ENCODE measurements at regions not wholly inside any gene's neighbourhood (a gene's known extent, or its start where the extent isn't known, plus 50 kb on each side); places are given as distances from the start of the nearest gene placed in this dataset.

DNA sequence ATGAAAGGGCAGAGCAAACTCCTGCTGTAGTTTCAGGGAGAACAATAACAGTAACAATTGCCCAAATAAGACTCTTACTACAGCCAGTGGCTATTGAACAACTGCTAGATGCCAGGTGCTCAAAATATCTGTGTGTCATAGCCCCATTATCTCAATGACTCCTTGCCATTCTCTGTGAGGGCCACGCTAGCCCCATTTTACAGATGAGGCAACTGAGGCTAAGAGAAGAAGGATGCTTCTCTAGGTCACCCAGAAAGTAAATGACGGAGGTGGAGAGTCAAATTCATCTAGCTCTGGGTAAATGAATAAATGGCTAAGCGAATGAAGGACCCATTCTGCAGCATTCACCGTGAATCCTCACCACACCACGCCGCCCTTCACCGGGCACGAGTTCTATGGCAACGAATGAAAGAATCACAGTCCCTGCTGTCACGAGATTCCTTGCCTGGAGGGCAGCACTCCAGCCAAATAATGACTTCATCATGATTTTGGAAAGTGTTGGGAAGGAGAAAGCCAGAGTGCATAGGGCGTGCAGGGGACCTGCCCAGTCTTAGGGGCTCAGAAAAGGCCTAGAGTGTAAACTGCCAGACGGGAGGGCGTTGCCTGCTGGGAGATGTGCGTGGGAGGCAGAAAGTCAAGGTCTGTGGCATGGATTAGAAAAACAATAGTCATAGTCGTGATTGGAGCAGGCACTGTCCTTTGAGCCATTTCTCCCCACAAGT is 147.2 kb downstream of the C9orf50 start:
- no peak for DNase-seq (ENCODE audit: low spot score)

DNA sequence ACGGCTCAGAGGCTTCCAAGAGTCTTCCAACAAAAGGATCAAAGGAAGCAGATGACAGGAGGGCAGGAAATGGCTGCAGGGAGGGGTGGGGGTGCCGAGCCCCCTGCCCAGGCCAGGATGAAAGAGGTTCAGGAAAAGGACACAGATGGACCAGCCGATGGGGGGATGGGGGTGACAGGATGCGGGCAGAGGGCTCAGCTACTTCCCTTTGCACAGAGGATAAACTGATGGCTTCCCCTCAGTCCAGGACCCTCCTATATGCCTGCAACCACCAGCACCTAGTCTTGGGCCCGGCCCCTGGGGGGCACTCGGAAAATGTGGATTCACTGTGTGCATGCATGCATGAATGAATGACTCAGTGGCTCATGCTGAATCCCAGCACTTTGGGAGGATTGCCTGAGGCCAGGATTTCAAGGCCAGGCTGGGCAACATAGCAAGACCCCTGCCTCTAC is 148.2 kb downstream of the C9orf50 start:
- no peak for DNase-seq (ENCODE audit: low spot score)

- DNase-seq (ENCODE audit: low spot score): no peak
Measured at GRCh38 chr9:129471201-129472019, 149.5 kb downstream of the C9orf50 start.

GRCh38 chr9:129469988-129470316 is 150.9 kb downstream of the C9orf50 start:
- no peak for DNase-seq (ENCODE audit: low spot score)

GRCh38 chr9:129469188-129469987 is 151.5 kb downstream of the C9orf50 start:
- no peak for DNase-seq (ENCODE audit: low spot score)

DNA sequence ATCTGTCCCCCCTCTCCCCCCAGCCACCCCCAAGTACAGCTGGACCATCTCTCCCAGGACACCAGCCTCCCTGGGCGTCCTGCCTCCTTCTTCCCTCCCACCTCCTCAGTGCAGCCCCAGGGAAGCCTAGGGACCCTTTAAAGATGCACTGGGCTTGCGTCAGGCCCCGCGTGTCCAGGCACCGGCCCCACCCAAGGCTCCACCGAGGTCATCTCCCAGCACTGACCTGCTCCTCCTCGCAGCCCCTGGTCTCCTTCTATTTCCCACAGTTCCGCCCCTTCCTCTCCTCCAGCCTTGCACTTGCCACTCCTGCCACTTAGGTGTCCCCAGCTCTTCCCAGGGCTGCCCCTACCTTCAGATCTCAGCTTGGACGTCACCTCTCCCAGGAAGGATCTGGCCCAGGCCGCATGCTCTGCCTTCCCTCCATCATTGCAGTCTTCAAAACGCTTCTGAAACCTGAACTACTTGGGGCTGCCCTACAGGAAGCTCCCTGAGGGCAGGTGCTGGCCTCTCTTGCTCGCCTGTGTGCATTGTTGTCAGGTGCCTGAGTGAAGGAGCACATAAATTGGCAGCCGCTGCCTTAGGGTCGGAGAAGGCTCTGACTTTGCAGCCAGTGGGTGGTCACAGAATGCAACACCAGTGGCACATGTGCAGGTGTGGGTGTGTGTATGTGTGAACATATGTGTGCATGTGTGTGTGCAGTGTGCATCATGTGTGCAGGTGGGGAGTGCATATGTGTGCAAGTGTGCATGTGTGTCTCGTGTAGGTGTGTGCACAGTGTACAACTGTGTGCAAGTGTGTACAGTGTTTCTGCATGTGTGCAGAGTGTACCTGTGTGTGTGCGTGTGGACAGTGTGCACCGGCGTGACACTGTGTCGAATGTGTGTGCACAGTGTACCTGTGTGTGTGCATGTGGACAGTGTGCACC is 152.9 kb downstream of the C9orf50 start:
- DNase-seq (ENCODE audit: low spot score): no peak

DNA sequence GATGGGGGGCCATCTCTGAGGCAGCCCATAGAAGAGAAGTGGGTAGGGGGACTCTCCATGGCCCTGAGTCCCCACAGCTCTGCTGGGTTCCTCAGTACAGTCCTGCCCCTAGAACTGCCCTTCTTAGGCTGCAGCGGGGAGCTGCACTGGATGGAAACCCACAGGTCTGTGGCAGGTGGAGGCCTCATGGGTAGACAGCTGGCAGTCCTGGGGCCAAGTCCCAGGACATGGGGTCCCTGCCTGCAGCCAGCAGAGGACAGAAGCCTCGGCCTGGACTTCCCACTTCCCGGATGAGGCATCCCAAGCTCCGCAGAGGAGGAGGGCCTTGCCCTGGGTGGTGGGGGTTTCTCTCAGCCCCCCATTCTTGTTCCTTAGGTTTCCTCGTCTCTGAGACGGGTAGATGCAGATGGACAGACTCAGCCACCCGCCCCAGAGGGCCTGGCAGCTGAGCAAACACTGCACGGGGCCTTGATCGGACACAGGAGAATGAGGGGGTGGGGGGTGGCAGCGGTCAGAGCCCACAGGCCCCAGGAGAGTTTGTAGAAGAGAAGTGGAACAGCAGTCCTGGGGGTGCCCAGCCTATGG is 153.8 kb downstream of the C9orf50 start:
- no peak for DNase-seq (ENCODE audit: low spot score)

GRCh38 chr9:129465834-129466535 is 154.9 kb downstream of the C9orf50 start:
- no peak for DNase-seq (ENCODE audit: low spot score)

- peak; percentile 76 for DNase-seq (ENCODE audit: low spot score)
Measured at GRCh38 chr9:129464972-129465833, 155.7 kb downstream of the C9orf50 start.

- DNase-seq (ENCODE audit: low spot score): no peak
Measured at GRCh38 chr9:129463994-129464393, 156.9 kb downstream of the C9orf50 start.

DNA sequence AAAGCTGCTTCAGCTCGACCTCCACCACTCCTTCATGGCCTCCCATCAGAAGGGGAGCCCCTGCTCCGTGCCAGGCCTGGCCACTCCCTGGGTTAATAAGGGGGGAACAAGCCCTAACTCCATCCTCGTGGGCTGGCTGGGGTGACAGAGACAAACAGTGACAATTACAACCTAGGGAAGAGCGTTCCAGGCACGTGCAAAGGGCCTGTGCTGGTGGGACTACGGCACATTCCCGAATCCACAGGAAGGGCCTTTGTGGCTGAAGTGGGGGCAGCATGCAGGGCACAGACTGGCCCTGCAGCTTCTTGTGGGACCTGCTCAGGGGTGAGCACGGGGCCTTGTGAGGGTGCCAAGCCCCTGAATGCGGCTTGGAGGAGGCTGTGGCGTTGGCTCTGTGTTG is 157.4 kb downstream of the C9orf50 start:
- DNase-seq (ENCODE audit: low spot score): no peak

- DNase-seq (ENCODE audit: low spot score): no peak
Measured at GRCh38 chr9:129462360-129462759, 158.5 kb downstream of the C9orf50 start.

DNA sequence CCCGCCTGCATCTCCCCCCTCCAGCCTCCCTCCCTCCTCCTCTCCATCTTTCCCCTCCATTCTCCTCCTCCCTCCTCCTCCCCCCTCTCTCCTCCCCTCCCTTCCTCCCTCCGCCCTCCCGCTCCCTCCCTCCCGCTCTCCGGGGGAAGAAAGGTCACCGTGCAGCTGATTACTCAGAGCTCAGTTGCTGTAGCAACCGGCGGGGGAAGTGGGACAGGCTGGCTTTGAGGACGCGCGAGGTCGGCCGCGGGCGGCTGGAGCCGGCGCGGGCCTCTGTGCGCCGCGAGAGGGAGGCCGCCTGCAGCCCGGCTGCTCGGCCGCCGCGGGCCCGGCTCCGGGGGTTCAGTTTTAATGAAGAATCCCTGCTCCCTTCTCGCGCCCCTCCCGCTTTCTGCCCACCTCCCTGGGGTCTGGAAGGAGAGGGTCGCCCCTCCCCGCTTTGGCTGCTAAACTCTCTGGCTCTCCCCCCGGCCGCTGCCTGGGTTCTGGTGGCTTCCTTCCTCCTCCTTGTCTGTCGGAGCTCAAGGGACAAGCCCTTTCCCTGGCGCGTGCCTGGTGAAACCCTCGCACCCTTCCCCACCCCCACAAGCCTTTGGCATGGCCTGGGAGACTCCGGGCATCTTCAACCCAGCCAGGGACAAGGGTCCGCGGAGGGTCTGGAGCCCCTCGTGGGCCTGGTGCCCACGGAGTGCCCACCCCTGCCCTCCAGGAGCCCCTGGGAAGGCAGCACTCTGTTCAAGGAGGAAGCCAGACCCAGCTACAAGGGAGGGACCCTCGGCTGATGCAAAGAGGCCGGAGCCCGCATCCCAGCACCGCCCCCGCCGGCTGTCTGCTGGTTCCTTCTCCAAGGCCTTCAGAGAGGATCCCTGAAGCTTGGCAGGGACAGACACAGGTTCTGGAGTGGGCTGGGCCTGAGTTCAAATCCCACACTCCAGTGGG is 160.3 kb downstream of the C9orf50 start:
- DNase-seq (ENCODE audit: low spot score): peak; percentile 97

- DNase-seq (ENCODE audit: low spot score): no peak
Measured at GRCh38 chr9:129459547-129460322, 161.2 kb downstream of the C9orf50 start.

DNA sequence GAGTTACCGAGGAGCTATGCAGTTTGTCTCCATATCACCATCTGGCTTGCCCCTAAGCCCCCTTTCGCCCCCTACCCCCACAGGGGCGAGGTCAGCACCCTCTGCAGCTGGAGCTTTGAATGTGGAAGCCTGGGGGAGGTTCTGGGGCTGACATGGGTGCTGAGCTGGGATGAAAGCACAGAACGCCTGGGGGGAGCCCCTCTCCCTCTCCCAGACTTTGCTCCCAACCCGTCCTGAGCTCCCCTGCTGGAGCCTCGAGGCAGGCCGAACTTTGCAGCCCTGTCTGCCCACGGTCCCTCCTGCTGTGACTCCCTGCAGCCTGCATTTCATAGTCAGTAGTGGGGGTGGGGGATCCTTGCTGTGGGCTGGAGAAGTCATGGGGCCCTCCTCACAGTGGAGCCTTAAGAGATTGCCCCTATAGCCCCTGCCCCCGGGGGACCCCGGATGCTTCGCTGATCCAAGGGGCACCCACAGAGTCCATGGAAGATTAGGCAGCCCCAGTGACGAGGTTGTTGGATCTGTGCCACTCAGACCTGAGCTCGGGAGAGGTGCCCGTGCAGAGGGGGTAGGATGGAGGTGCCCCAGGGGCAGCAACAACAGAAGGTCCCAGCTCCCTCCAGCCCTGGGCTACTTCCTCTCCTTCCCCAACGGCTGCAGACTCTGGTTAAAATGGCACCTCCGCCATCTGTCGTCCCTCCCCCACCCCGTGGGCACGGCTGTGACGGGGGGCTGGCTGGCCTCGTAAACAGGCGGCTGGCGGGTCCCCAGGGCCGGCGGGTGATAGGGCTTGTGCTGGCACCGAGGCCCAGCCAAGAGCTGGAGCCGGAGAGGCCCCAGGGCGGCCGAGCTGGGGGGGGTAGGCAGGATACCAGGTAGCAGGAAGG is 162.0 kb downstream of the C9orf50 start:
- no peak for DNase-seq (ENCODE audit: low spot score)

DNA sequence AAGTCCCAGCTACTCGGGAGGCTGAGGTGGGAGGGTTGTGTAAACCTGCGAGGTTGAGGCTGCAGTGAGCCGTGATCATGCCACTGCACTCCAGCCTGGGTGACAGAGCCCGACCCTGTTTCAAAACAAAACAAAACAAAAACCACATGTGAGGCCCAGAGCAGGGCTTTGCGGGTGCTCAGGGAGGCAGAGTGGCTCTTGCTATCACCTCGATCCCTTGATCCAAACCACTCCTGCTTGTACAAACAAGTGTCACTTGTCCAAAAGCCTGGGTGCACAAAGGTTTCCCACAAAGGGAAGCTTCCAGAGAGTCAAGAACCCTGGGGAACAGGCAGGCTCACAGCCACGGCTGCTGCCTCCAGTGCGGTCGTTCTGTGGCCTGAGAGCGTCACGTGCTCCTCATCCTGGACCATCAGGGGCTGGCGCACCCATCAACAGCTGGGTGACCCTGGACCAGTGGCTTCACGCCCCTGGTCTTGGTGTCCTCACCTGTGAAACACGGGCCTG is 162.7 kb downstream of the C9orf50 start:
- DNase-seq (ENCODE audit: low spot score): no peak
